Naive B cell (primary cell): ENCODE measurements at regions not wholly inside any gene's neighbourhood (a gene's known extent, or its start where the extent isn't known, plus 50 kb on each side); places are given as distances from the start of the nearest gene placed in this dataset.

Experiments
- ATAC-seq, 2 donors: fragments of 150-1000 bp; cut with Tn5 transposase; 2 replicates each; pipeline ENCODE4 v1.10.0; 2021; ENCODE audit warnings: low read depth in 2 of 2, mild to moderate bottlenecking in 2 of 2, moderate library complexity in 2 of 2
- DNase-seq: peaks from one replicate; pipeline ENCODE4 v3.0.0; 2022
- H3K27ac Mint-ChIP-seq, 6 donors: one replicate each; pipeline ENCODE4 v1.8.0; 2020 to 2022; ENCODE audit warnings: mild to moderate bottlenecking in 6 of 6, mixed read lengths in 6 of 6, moderate library complexity in 5 of 6, inconsistent platforms in 2 of 6
- H3K27me3 Mint-ChIP-seq, 3 donors: one replicate each; pipeline ENCODE4 v1.8.0; 2021 to 2022; ENCODE audit warnings: mixed read lengths in 3 of 3, mild to moderate bottlenecking in 1 of 3
- H3K36me3 Mint-ChIP-seq, 2 donors: one replicate each; pipeline ENCODE4 v1.8.0; 2020 to 2022; ENCODE audit warnings: mixed read lengths in 2 of 2, inconsistent platforms in 1 of 2, mild to moderate bottlenecking in 1 of 2
- H3K4me1 Mint-ChIP-seq, 3 donors: one replicate each; pipeline ENCODE4 v1.8.0; 2020 to 2022; ENCODE audit warnings: mixed read lengths in 3 of 3, inconsistent platforms in 1 of 3, mild to moderate bottlenecking in 1 of 3, moderate library complexity in 1 of 3
- H3K4me3 Mint-ChIP-seq, 8 donors: one replicate each; pipeline ENCODE4 v1.8.0; 2020 to 2022; ENCODE audit warnings: mild to moderate bottlenecking in 8 of 8, mixed read lengths in 8 of 8, moderate library complexity in 8 of 8, inconsistent platforms in 2 of 8
- H3K9me3 Mint-ChIP-seq, 7 donors: one replicate each; pipeline ENCODE4 v1.8.0; 2020 to 2022; ENCODE audit warnings: mixed read lengths in 7 of 7, mild to moderate bottlenecking in 5 of 7, inconsistent platforms in 2 of 7, moderate library complexity in 1 of 7

GRCh38 chr22:47285981-47286380 is 523.5 kb downstream of the TBC1D22A start:
- Mint-ChIP-seq H3K27ac (no peak overlapping the region), H3K4me3 (no peak overlapping the region), H3K27me3 (peaks cover 4 to 32% (median 5%) of the 10 kb centered on the region in 3 donors), H3K4me1 (no peaks in the 10 kb centered on the region), H3K36me3 (no peaks in the 10 kb centered on the region), H3K9me3 (peaks cover 0 to 5% (median 0%) of the 10 kb centered on the region in 7 donors)
- ATAC-seq (no peak), DNase-seq (no peak)

- H3K4me1 Mint-ChIP-seq, result no peaks in the 10 kb centered on the region
- H3K27ac Mint-ChIP-seq, result no peak overlapping the region
- H3K9me3 Mint-ChIP-seq, result peaks cover 0 to 5% (median 0%) of the 10 kb centered on the region in 7 donors
- ATAC-seq (no peak), DNase-seq (no peak)
- no peaks in the 10 kb centered on the region for H3K36me3 Mint-ChIP-seq
- H3K4me3 Mint-ChIP-seq, result peak overlapping the region in 1 of 8 donors; percentile 34
- H3K27me3 Mint-ChIP-seq, result peaks cover 5 to 32% (median 10%) of the 10 kb centered on the region in 3 donors
Observed at GRCh38 chr22:47284822-47285221, 522.4 kb downstream of the TBC1D22A start.

DNA sequence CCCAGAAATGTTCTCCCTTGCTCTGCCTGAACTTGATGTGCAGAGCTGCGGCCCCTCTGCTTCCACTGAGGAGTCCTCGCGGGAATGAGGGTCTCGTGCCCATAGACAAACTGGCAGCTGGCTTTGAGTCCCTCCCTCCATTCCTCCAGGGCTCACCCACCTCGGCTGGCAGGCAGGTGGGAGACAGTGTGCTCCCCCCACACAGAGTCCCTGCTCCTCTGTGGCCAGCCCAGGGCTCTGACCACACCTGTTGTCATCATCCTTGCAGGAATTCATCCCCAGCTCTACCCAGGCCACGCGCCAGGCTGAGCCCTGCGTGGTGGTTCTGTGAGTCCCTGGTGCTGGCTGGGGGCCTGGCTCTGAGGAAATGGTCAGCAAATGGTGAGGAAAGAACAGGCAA is 521.9 kb downstream of the TBC1D22A start:
- no peak for ATAC-seq
- no peak for DNase-seq
- Mint-ChIP-seq H3K4me1 (no peaks in the 10 kb centered on the region), H3K9me3 (peaks cover 0 to 5% (median 0%) of the 10 kb centered on the region in 7 donors), H3K36me3 (no peaks in the 10 kb centered on the region), H3K27ac (no peak overlapping the region), H3K4me3 (no peak overlapping the region), H3K27me3 (peaks cover 5 to 28% (median 10%) of the 10 kb centered on the region in 3 donors)

DNA sequence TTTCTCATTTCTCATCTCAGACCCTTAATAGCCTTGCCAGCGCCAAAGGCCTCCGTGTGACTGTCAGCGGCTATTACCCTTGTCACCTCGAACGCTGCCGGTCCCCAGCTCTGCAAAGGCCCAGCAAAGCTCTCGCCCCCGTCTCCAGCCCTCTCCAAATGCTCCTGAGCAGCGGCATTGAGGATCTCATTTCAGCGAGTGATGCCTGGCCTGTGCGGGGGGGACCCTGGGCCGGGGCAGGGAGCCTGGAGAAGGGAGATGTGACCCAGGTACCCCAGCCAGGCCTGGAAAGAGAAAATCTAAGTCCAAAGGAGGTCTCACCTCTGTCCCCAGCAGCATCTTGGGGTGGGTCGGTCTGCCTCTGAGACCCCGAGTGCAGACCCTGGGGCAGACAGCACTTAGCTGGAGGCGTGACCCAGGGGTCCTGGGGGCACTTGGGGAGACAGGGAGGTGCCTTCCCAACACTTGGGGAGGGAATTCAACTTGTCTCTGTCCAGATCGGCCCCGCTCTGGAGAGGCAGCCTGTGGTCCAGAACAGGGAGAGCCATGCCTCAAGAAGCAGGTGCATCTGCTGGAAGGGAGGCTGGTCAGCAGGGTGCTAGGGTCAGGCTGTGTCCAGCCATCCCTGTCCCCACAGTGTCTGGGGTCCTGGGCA is 521.3 kb downstream of the TBC1D22A start:
- H3K27me3 Mint-ChIP-seq, result peaks cover 5 to 22% (median 10%) of the 10 kb centered on the region in 3 donors
- H3K9me3 Mint-ChIP-seq, result peaks cover 0 to 5% (median 0%) of the 10 kb centered on the region in 7 donors
- H3K36me3 Mint-ChIP-seq, result no peaks in the 10 kb centered on the region
- no peak overlapping the region for H3K4me3 Mint-ChIP-seq
- ATAC-seq (no peak), DNase-seq (no peak)
- no peak overlapping the region for H3K27ac Mint-ChIP-seq
- no peaks in the 10 kb centered on the region for H3K4me1 Mint-ChIP-seq

- H3K27me3 Mint-ChIP-seq, result peaks cover 5 to 17% (median 12%) of the 10 kb centered on the region in 3 donors
- no peak overlapping the region for H3K4me3 Mint-ChIP-seq
- ATAC-seq, result no peak
- H3K4me1 Mint-ChIP-seq, result no peaks in the 10 kb centered on the region
- DNase-seq, result no peak
- H3K27ac Mint-ChIP-seq, result no peak overlapping the region
- no peaks in the 10 kb centered on the region for H3K36me3 Mint-ChIP-seq
- H3K9me3 Mint-ChIP-seq, result no peaks in the 10 kb centered on the region
Observed at GRCh38 chr22:47282851-47283250, 520.4 kb downstream of the TBC1D22A start.

DNA sequence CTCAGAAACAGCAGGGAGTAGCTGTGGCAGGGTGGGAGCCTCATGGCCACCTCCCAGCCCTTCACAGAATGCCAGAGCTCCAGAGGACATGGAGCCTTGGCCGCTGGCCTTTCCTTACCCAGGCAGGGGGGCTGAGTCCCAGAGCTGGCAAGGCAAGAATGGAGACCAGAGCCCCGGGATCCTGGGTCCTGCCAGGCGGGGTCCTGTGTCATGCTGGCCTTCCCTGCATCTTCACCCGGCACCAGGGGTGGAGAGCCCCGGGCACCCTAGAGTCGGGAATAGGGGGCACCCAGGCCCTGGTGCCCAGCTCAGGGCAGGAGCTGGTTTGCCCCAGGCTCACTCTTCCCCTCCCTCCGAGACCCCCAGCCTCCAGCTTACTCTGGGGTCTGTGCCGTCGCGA is 519.9 kb downstream of the TBC1D22A start:
- Mint-ChIP-seq H3K27ac (no peak overlapping the region), H3K4me3 (no peak overlapping the region), H3K4me1 (no peaks in the 10 kb centered on the region), H3K36me3 (no peaks in the 10 kb centered on the region), H3K27me3 (peaks cover 7 to 17% (median 17%) of the 10 kb centered on the region in 3 donors), H3K9me3 (no peaks in the 10 kb centered on the region)
- ATAC-seq (no peak), DNase-seq (no peak)

GRCh38 chr22:47281126-47282106 is 519.0 kb downstream of the TBC1D22A start:
- no peaks in the 10 kb centered on the region for H3K9me3 Mint-ChIP-seq
- H3K4me3 Mint-ChIP-seq, result no peak overlapping the region
- no peak for ATAC-seq
- no peak for DNase-seq
- peaks cover 15 to 25% (median 20%) of the 10 kb centered on the region in 3 donors for H3K27me3 Mint-ChIP-seq
- no peaks in the 10 kb centered on the region for H3K36me3 Mint-ChIP-seq
- H3K4me1 Mint-ChIP-seq, result no peaks in the 10 kb centered on the region
- no peak overlapping the region for H3K27ac Mint-ChIP-seq

DNA sequence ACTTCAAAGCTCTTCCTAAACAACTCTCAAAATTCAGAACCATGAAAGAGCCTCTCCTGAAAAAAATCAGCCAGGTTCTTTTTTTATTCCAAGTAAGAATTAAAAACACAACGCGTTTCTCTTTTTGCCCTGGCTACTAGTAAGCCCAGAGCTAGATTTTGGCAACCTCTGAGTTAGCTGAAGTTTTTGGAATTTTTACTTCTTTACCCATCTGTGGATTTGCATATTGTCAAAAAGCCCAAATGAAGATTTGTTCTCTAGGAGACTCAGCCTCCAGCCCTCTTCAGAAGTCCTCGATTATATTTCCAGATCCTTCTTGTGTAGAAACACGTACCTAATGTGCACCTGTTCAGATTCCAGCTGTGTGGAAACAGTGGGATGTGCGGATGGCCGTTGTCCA is 517.9 kb downstream of the TBC1D22A start:
- H3K4me1 Mint-ChIP-seq, result no peaks in the 10 kb centered on the region
- no peaks in the 10 kb centered on the region for H3K36me3 Mint-ChIP-seq
- DNase-seq, result no peak
- H3K27ac Mint-ChIP-seq, result no peak overlapping the region
- no peaks in the 10 kb centered on the region for H3K9me3 Mint-ChIP-seq
- H3K27me3 Mint-ChIP-seq, result peaks cover 19 to 29% (median 23%) of the 10 kb centered on the region in 3 donors
- no peak for ATAC-seq
- H3K4me3 Mint-ChIP-seq, result no peak overlapping the region

DNA sequence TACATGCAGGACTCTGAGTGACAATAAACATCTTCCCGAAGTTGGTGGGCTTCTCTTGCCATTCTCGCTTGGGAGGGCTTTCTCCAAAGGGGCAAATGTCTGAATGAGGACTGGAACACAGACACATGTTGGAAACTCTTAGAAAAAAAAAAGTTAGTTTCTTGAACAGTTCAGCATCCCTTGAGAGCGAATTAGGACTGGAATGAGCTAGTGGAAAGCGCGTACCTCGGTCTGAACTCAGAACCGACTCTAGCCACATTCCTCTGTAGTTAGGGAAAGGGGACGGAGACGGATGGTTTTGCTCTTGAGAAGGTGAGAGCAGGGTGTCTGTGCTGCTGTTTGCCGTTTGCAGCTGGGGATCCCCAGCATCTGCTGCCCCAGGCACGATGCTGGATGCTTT is 517.3 kb downstream of the TBC1D22A start:
- Mint-ChIP-seq H3K4me1 (no peaks in the 10 kb centered on the region), H3K4me3 (peak overlapping the region in 1 of 8 donors; percentile 42), H3K9me3 (no peaks in the 10 kb centered on the region), H3K27me3 (peaks cover 22 to 28% (median 25%) of the 10 kb centered on the region in 3 donors), H3K36me3 (no peaks in the 10 kb centered on the region), H3K27ac (no peak overlapping the region)
- ATAC-seq (no peak), DNase-seq (no peak)

- no peak overlapping the region for H3K4me3 Mint-ChIP-seq
- ATAC-seq (no peak), DNase-seq (no peak)
- no peaks in the 10 kb centered on the region for H3K4me1 Mint-ChIP-seq
- peaks cover 19 to 30% (median 27%) of the 10 kb centered on the region in 3 donors for H3K27me3 Mint-ChIP-seq
- no peaks in the 10 kb centered on the region for H3K9me3 Mint-ChIP-seq
- H3K27ac Mint-ChIP-seq, result no peak overlapping the region
- H3K36me3 Mint-ChIP-seq, result no peaks in the 10 kb centered on the region
Observed at GRCh38 chr22:47279337-47279736, 516.9 kb downstream of the TBC1D22A start.

DNA sequence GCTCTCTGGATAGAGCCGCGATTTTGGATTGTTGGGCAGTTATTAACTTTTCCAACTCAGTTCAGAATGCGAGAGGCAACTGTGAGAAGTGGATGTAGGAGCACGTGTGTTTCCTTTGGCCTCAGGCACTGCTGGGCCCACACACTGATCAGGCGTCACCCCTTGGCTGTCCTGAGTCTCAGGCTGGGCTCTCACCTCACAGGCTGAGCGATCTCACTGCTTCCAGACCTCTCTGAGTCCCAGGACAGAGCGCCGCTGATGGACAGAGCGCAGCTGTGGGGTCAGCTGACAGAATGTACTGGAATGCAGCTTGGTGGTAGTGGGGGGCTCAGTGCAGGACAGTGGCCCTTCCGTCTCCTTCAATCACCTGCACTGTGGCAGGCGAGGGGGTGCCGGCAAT is 516.2 kb downstream of the TBC1D22A start:
- Mint-ChIP-seq H3K4me1 (no peaks in the 10 kb centered on the region), H3K27me3 (peaks cover 19 to 30% (median 27%) of the 10 kb centered on the region in 3 donors), H3K36me3 (no peaks in the 10 kb centered on the region), H3K27ac (no peak overlapping the region), H3K4me3 (no peak overlapping the region), H3K9me3 (no peaks in the 10 kb centered on the region)
- DNase-seq (no peak), ATAC-seq (no peak)

DNA sequence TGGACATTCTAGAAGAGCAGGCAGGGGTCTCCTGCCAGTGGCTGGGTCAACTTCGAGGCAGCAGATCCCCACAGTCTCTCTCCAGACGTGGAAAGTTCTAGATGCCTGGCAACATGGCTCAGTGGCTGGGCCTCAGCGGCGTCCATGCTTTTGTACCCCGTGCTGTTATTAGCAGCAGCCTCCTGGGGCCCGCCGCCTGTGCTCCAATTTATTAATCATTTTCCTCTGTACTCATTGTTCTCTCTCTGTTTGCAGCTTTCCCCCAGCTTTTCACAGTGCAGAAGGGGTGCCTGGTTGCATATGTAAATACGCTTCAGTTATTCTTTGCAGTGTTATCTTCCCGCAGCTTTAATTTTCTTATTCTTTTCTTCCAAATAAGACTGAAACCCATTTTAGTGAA is 515.1 kb downstream of the TBC1D22A start:
- Mint-ChIP-seq H3K4me3 (no peak overlapping the region), H3K27me3 (peaks cover 19 to 30% (median 27%) of the 10 kb centered on the region in 3 donors), H3K4me1 (no peaks in the 10 kb centered on the region), H3K9me3 (no peaks in the 10 kb centered on the region), H3K36me3 (no peaks in the 10 kb centered on the region), H3K27ac (no peak overlapping the region)
- DNase-seq, result no peak
- ATAC-seq, result no peak

- no peaks in the 10 kb centered on the region for H3K36me3 Mint-ChIP-seq
- H3K9me3 Mint-ChIP-seq, result no peaks in the 10 kb centered on the region
- no peak overlapping the region for H3K27ac Mint-ChIP-seq
- no peak for DNase-seq
- peaks cover 19 to 30% (median 27%) of the 10 kb centered on the region in 3 donors for H3K27me3 Mint-ChIP-seq
- no peaks in the 10 kb centered on the region for H3K4me1 Mint-ChIP-seq
- peak overlapping the region in 1 of 8 donors; percentile 56 for H3K4me3 Mint-ChIP-seq
- ATAC-seq, result no peak
Observed at GRCh38 chr22:47276991-47277390, 514.5 kb downstream of the TBC1D22A start.

GRCh38 chr22:47276450-47276820 is 514.0 kb downstream of the TBC1D22A start:
- Mint-ChIP-seq H3K4me3 (peak overlapping the region in 1 of 8 donors; percentile 57), H3K27me3 (peaks cover 19 to 30% (median 27%) of the 10 kb centered on the region in 3 donors), H3K27ac (no peak overlapping the region), H3K4me1 (no peaks in the 10 kb centered on the region), H3K9me3 (no peaks in the 10 kb centered on the region), H3K36me3 (no peaks in the 10 kb centered on the region)
- DNase-seq, result no peak
- ATAC-seq, result no peak
